NT2/D1 (cell line): ENCODE measurements at regions not wholly inside any gene's neighbourhood (a gene's known extent, or its start where the extent isn't known, plus 50 kb on each side); places are given as distances from the start of the nearest gene placed in this dataset.

ENCODE experiments used
- DNase-seq: peaks from one replicate; pipeline ENCODE4 v3.0.0-alpha.2; 2011; ENCODE audit warnings: low read depth, low spot score
- H3K27me3 ChIP-seq: 2 replicates; pipeline ENCODE4 v1.6.0; 2011; ENCODE audit warnings: mild to moderate bottlenecking; ENCODE audit not compliant: insufficient read length, insufficient read depth
- H3K36me3 ChIP-seq: 2 replicates; pipeline ENCODE4 v1.6.1; 2011; ENCODE audit warnings: mild to moderate bottlenecking, low read length, mixed read lengths; ENCODE audit not compliant: insufficient read depth, insufficient read length
- H3K4me1 ChIP-seq: 2 replicates; pipeline ENCODE4 v1.5.1; 2011; ENCODE audit not compliant: insufficient read depth, insufficient read length
- H3K4me3 ChIP-seq: 2 replicates; pipeline ENCODE4 v1.5.1; 2011; ENCODE audit warnings: low read depth; ENCODE audit not compliant: insufficient read length
- H3K9ac ChIP-seq: 2 replicates; pipeline ENCODE4 v1.6.0; 2011; ENCODE audit warnings: low read depth; ENCODE audit not compliant: insufficient read length
- H3K9me3 ChIP-seq: 2 replicates; pipeline ENCODE4 v1.5.1; 2011; ENCODE audit warnings: mild to moderate bottlenecking, low read length; ENCODE audit not compliant: insufficient read depth
- SUZ12 ChIP-seq: IDR thresholded peaks from 2 replicates; pipeline ENCODE4 v1.6.1; 2011; ENCODE audit not compliant: insufficient read length, insufficient read depth; ENCODE audit errors: extremely low read depth
- YY1 ChIP-seq: IDR thresholded peaks from 2 replicates; pipeline ENCODE4 v1.6.1; 2011; ENCODE audit not compliant: insufficient read length, insufficient read depth
- ZNF274 ChIP-seq: IDR thresholded peaks from 2 replicates; pipeline ENCODE4 v1.6.1; 2011; ENCODE audit warnings: mild to moderate bottlenecking, low read depth, low read length

DNA sequence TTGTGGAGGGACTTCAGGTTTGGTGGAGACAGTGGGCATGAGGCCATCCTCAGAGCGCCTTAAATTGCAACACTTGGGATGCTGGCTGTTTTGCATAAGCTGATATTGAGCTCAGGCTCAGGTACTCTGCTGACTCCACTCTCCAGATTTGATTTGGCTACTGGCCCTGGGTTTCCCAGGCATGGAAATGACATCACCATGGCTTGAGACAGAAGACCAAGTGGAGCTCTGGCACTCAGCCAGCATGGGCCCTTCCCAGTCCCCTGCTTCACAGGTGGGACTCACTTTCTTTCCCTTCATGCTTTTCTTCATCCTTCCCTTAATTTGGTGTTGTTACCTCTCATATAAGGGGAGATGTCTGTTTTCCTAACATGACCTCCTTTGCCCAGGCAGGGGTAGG is 72.0 kb upstream of the IL12B start:
- TF ChIP-seq SUZ12 (no peak), ZNF274 (no peak), YY1 (no peak)
- H3K27me3 ChIP-seq, result no peaks in the 10 kb centered on the region
- no peak for DNase-seq
- no peaks in the 10 kb centered on the region for H3K36me3 ChIP-seq
- H3K9ac ChIP-seq, result no peak overlapping the region
- H3K9me3 ChIP-seq, result no peaks in the 10 kb centered on the region
- H3K4me3 ChIP-seq, result no peak overlapping the region
- peaks cover 3% of the 10 kb centered on the region for H3K4me1 ChIP-seq

DNA sequence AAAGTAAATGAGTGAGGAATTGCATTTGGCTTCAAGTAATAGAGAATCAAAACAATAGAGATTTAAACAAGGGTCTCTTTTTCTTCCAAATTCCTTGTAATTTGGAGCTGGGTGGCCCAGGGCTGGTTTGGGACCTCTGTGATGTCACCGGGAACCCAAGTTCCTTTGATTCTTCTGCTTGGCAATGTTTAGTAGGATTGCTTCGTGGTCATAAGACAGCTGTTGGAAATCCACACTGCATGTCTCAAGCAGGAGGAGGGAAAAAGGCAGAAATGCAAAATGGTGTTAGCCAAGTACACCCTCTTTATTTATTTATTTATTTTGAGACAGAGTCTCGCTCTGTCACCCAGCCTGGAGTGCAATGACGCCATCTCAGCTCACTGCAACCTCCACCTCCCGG is 72.6 kb upstream of the IL12B start:
- Histone ChIP-seq H3K36me3 (no peaks in the 10 kb centered on the region), H3K27me3 (no peaks in the 10 kb centered on the region), H3K4me1 (peaks cover 3% of the 10 kb centered on the region), H3K9ac (no peak overlapping the region), H3K4me3 (no peak overlapping the region), H3K9me3 (no peaks in the 10 kb centered on the region)
- DNase-seq, result no peak
- TF ChIP-seq ZNF274 (no peak), SUZ12 (no peak), YY1 (no peak)

DNA sequence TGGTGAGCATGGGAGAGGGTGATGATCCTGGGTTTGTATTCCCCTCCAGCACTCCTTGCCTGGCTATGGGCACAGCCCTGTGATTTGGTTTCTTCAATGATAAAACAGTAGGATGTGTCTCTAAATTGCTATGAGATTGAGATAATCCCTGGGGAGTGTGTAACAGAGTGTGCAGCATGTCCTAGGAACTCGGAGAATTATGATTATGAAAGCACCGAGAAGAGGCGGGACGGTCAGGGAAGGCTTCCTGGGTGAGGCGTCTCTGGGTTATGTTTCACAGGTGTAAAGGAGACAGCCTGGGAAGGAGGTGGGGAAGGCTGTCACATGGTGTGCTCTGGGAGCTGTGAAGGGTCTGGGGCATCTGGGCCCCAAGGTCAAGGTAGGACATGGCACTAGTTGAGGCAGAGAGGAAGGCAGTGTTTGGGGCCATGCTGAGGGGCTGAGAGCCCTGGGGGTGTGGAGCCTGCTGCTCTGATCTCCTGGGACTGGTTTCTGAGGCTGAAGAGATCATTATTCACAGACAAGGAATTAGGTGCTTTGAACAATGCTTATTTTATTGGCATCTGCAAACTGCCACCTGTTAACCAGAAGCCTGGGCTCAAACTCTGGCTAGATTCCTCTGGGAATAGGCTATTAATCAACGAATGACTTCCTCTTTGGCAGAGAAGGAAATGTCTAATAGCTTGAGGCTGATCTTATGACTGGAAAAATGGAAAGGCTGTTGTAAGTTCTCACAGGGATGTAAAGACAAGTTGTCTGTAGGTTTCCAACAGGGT is 73.8 kb upstream of the IL12B start:
- H3K27me3 ChIP-seq, result no peaks in the 10 kb centered on the region
- H3K4me1 ChIP-seq, result peaks cover 3% of the 10 kb centered on the region
- TF ChIP-seq SUZ12, result no peak
- TF ChIP-seq YY1, result no peak
- no peak for TF ChIP-seq ZNF274
- no peak overlapping the region for H3K9ac ChIP-seq
- H3K36me3 ChIP-seq, result no peaks in the 10 kb centered on the region
- DNase-seq, result no peak
- H3K4me3 ChIP-seq, result no peak overlapping the region
- H3K9me3 ChIP-seq, result no peaks in the 10 kb centered on the region

DNA sequence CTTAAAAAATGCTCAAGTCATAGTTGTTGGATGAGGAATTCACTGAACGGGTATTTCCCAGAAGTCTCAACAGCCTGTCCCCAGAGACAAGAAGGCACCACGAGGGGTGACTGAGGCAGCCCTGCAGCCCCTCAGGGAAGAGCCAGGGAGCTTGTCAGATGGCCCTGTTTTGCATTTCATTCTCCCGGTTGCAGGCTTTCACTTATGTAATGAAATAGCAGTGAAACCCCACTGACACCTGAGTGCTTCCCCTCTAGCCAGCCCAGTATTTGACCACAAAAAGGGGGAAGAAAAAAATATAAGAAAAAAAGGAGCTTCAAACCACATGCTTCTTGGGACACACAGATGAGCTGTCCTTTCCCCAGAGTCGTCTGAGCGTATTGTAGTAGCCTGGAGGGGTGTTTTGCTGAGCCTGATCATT is 75.3 kb upstream of the IL12B start:
- Histone ChIP-seq H3K36me3 (no peaks in the 10 kb centered on the region), H3K9ac (no peak overlapping the region), H3K9me3 (no peaks in the 10 kb centered on the region), H3K27me3 (no peaks in the 10 kb centered on the region), H3K4me1 (peaks cover 3% of the 10 kb centered on the region), H3K4me3 (no peak overlapping the region)
- DNase-seq, result no peak
- TF ChIP-seq ZNF274 (no peak), SUZ12 (no peak), YY1 (no peak)

DNA sequence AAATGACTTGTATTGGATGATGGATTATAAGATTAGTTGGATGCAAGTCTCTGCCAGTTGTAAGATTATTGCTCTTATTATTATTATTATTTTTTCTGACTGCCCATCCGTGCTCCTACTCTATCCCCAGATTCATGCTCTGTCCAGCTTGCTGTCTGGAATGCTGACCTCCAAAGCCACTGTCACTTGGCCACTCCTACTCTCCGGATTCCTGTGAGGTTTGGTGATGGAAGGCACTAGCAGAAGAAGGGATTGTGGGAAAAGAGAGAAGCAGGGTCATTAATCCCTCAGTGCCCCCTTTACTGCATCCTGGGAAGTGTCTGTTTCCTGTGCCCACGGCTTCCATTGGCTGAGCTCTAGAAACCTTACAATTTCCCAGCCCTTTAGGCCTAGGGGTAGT is 76.3 kb upstream of the IL12B start:
- H3K4me1 ChIP-seq, result peaks cover 3% of the 10 kb centered on the region
- H3K4me3 ChIP-seq, result no peak overlapping the region
- no peak for DNase-seq
- H3K36me3 ChIP-seq, result no peaks in the 10 kb centered on the region
- no peak overlapping the region for H3K9ac ChIP-seq
- no peaks in the 10 kb centered on the region for H3K27me3 ChIP-seq
- no peak for TF ChIP-seq YY1
- TF ChIP-seq ZNF274, result no peak
- TF ChIP-seq SUZ12, result no peak
- H3K9me3 ChIP-seq, result no peaks in the 10 kb centered on the region

DNA sequence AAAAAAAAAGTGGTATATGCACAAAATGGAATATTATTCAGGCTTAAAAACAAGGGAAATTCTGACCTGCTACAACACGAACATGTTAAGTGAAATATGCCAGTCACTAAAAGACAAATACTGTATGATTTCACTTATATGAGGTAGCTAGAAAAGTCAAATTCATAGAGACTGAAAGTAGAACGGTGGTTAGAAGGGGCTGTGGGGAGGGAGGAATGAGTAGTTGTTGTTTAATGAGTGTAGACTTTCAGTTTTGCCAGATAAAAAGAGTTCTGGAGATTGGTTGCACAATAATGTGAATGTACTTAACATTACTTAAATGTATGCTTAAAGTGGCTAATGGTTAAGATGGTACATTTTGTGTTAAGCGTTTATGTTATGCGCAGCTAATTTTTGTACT is 79.5 kb upstream of the IL12B start:
- Histone ChIP-seq H3K9ac (no peak overlapping the region), H3K36me3 (no peaks in the 10 kb centered on the region), H3K27me3 (no peaks in the 10 kb centered on the region), H3K4me1 (peaks cover 4% of the 10 kb centered on the region), H3K9me3 (no peaks in the 10 kb centered on the region), H3K4me3 (no peak overlapping the region)
- TF ChIP-seq SUZ12 (no peak), YY1 (no peak), ZNF274 (no peak)
- no peak for DNase-seq

DNA sequence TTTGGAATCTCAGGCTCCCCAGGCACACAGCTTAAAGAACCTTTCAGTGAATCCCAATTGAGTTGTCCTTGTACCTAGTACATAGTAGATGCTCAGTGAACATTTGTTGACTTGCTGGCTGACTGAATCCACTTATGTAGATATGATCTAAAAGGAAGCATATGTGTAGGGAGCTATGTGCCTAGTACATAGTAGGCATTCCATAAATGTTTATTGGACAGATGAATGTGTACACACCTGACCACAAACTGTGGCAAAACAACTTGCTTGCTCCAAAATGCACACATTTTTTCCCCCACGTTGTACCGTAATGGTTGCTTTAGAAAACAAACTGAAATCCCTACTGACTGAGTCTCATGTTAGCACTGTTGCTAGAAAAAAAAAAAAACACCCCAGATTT is 80.2 kb upstream of the IL12B start:
- Histone ChIP-seq H3K9ac (no peak overlapping the region), H3K36me3 (no peaks in the 10 kb centered on the region), H3K4me1 (peaks cover 6% of the 10 kb centered on the region), H3K4me3 (no peak overlapping the region), H3K9me3 (no peaks in the 10 kb centered on the region), H3K27me3 (no peaks in the 10 kb centered on the region)
- TF ChIP-seq ZNF274 (no peak), SUZ12 (no peak), YY1 (no peak)
- DNase-seq, result no peak

DNA sequence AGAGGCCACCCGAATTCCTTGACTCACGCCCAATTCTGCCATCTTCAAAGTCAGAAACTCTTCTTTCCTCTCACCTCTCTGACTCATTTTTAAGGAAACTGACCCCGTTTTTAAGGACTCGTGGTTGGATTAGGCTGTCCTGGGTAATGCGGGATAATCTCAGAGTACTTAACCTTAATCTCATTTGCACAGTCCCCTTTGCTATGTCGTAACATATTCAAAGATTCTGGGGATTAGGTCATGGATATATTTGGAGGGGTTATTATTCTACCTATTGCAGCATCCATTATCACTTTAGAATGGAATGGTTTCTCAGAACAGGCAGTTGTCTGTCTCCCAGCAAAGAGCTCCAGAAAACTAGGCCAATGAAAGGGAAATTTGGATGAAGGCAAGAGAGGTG is 80.8 kb upstream of the IL12B start:
- Histone ChIP-seq H3K4me3 (no peak overlapping the region), H3K9me3 (no peaks in the 10 kb centered on the region), H3K4me1 (peaks cover 4% of the 10 kb centered on the region), H3K27me3 (no peaks in the 10 kb centered on the region), H3K36me3 (no peaks in the 10 kb centered on the region), H3K9ac (no peak overlapping the region)
- TF ChIP-seq ZNF274 (no peak), SUZ12 (no peak), YY1 (no peak)
- DNase-seq, result no peak
